ENCODE measurements at regions not wholly inside any gene's neighbourhood (a gene's known extent, or its start where the extent isn't known, plus 50 kb on each side); places are given as distances from the start of the nearest gene placed in this dataset.

- Histone ChIP-seq H3K27ac (no peak overlapping the region), H3K4me3 (no peak overlapping the region), H3K36me3 (no peaks in the 10 kb centered on the region), H3K9me3 (no peaks in the 10 kb centered on the region), H3K27me3 (no peaks in the 10 kb centered on the region), H3K4me1 (no peaks in the 10 kb centered on the region)
- no peak for DNase-seq
- no peak for TF ChIP-seq CTCF (IDR thresholded peaks at IDR 0.05)
- no peak for TF ChIP-seq POLR2A (IDR thresholded peaks at IDR 0.05)
Measured at GRCh38 chr5:118156181-118156580, 832.2 kb downstream of the DTWD2 start.

GRCh38 chr5:118146824-118147223, 841.5 kb downstream of the DTWD2 start:
- Histone ChIP-seq H3K4me1 (no peaks in the 10 kb centered on the region), H3K27me3 (no peaks in the 10 kb centered on the region), H3K36me3 (no peaks in the 10 kb centered on the region), H3K9me3 (no peaks in the 10 kb centered on the region), H3K4me3 (no peak overlapping the region), H3K27ac (no peak overlapping the region)
- no peak for DNase-seq
- TF ChIP-seq CTCF (IDR thresholded peaks at IDR 0.05) = no peak
- TF ChIP-seq POLR2A (IDR thresholded peaks at IDR 0.05) = no peak

- no peak overlapping the region for H3K27ac ChIP-seq
- no peaks in the 10 kb centered on the region for H3K27me3 ChIP-seq
- H3K9me3 ChIP-seq = no peaks in the 10 kb centered on the region
- no peaks in the 10 kb centered on the region for H3K4me1 ChIP-seq
- no peak for TF ChIP-seq CTCF (IDR thresholded peaks at IDR 0.05)
- no peak for TF ChIP-seq POLR2A (IDR thresholded peaks at IDR 0.05)
- no peak for DNase-seq
- no peak overlapping the region for H3K4me3 ChIP-seq
- no peaks in the 10 kb centered on the region for H3K36me3 ChIP-seq
Measured at GRCh38 chr5:118144540-118144939, 843.8 kb downstream of the DTWD2 start.

GRCh38 chr5:118139361-118139760, 849.0 kb downstream of the DTWD2 start:
- DNase-seq = no peak
- no peak for TF ChIP-seq CTCF (IDR thresholded peaks at IDR 0.05)
- TF ChIP-seq POLR2A (IDR thresholded peaks at IDR 0.05) = no peak
- H3K27me3 ChIP-seq = no peaks in the 10 kb centered on the region
- no peak overlapping the region for H3K27ac ChIP-seq
- H3K9me3 ChIP-seq = no peaks in the 10 kb centered on the region
- no peaks in the 10 kb centered on the region for H3K4me1 ChIP-seq
- H3K4me3 ChIP-seq = no peak overlapping the region
- no peaks in the 10 kb centered on the region for H3K36me3 ChIP-seq

GRCh38 chr5:118126159-118126558, 862.2 kb downstream of the DTWD2 start:
- H3K36me3 ChIP-seq = no peaks in the 10 kb centered on the region
- no peak overlapping the region for H3K27ac ChIP-seq

More at GRCh38 chr5:118126159-118126558, 862.2 kb downstream of the DTWD2 start:
- Histone ChIP-seq H3K9me3 (no peaks in the 10 kb centered on the region), H3K4me3 (no peak overlapping the region), H3K27me3 (no peaks in the 10 kb centered on the region), H3K4me1 (no peaks in the 10 kb centered on the region)
- TF ChIP-seq CTCF (IDR thresholded peaks at IDR 0.05) (no peak), POLR2A (IDR thresholded peaks at IDR 0.05) (no peak)
- no peak for DNase-seq

Data from Peyer's patch (tissue), 4 donors.